OCI-LY3 (cell line): ENCODE measurements at regions not wholly inside any gene's neighbourhood (a gene's known extent, or its start where the extent isn't known, plus 50 kb on each side); places are given as distances from the start of the nearest gene placed in this dataset.

ENCODE experiments used
- EZH2phosphoT487 ChIP-seq: fragments of 200-600 bp; shearing (Covaris generic); IDR thresholded peaks from 2 replicates; pipeline ENCODE4 v1.6.1; 2018; ENCODE audit warnings: antibody characterized with exemption, mixed run types, low read depth
- TF ChIP-seq, protein P1 (sequence below): fragments of 200-600, 300-600 bp; sonication (generic); IDR thresholded peaks from 2 replicates; pipeline ENCODE4 v1.5.1; 2014; ENCODE audit warnings: antibody characterized with exemption, low read length, low read depth

DNA sequence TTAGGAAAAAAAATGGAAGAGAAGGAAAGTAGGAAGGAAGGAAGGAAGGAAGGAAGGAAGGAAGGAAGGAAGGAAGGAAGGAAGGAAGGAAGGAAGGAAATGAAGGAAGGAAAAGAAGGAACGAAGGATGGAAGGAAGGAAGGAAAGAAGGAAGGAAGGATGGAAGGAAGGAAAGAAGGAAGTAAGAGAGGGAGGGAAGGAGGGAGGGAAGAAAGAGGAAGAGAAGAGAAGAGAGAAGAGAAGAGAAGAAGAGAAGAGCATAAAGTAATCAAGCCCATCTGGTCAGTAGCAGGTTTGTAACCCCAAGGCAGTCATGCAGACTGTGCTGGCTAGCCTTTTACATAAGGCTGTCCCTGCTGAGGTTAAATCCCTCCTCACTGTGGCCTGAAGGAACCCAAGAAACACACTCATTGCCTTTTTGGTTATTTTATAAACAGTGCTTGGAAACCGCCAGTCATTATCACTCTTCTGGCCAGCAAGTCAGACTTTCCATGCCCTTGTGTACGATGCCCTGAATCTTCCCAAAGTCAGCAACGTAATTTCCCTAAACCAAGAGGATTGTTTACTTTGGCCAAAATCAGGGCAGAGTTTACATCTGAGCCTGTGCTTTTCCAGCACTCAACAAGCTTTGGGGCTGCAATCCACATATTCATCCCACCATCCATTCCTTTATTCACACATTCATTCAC, 409.6 kb upstream of the MAF start:
- TF ChIP-seq, protein P1, sequence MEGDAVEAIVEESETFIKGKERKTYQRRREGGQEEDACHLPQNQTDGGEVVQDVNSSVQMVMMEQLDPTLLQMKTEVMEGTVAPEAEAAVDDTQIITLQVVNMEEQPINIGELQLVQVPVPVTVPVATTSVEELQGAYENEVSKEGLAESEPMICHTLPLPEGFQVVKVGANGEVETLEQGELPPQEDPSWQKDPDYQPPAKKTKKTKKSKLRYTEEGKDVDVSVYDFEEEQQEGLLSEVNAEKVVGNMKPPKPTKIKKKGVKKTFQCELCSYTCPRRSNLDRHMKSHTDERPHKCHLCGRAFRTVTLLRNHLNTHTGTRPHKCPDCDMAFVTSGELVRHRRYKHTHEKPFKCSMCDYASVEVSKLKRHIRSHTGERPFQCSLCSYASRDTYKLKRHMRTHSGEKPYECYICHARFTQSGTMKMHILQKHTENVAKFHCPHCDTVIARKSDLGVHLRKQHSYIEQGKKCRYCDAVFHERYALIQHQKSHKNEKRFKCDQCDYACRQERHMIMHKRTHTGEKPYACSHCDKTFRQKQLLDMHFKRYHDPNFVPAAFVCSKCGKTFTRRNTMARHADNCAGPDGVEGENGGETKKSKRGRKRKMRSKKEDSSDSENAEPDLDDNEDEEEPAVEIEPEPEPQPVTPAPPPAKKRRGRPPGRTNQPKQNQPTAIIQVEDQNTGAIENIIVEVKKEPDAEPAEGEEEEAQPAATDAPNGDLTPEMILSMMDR: no peak
- no peak for TF ChIP-seq EZH2phosphoT487
